NCI-H526 treated with DMSO at 0.1 percent for 48 hours (cell line): ENCODE measurements at regions not wholly inside any gene's neighbourhood (a gene's known extent, or its start where the extent isn't known, plus 50 kb on each side); places are given as distances from the start of the nearest gene placed in this dataset.

Experiments used
- DNase-seq: peaks from one replicate; lab custom pipeline; 2025; lab: John Stamatoyannopoulos, UW

DNA sequence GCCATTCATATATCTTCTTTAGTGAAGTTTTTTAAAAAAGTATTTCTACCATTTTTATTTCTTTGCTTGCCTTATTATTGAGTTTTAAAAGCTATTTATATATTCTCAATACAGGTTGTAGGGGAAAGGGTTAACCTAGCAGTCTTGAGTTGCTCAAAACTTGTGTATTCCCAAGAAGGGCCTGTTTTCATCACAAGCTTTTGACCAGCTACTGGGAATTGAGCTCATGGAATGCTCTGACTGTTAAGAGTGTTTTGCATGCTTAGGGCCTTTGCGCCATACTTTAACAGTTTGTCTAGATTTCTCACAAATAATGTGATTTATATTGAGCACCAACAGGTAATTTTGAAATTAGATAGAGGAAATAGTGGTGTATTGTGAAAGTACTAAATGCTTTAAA is 72.0 kb upstream of the CALCR start:
- no peak for DNase-seq

DNA sequence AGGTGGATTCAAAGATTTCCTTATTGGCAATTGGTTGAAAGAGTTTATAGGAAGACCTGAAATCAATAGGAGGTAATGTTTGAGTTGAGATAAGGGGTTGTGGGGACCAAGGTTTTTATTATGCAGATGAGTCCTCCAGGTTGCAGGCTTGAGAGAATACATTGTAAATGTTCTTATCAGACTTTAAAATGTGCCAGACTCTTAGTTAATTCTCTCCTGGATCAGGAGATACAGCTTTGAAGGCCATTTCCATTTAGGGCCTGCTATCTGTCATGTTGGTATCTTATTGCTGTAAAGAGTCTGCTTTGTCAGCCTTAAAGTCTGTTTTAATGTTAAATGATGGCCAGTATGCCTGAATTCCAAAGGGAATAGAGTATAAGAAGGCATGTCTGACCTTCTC is 61.8 kb upstream of the CALCR start:
- DNase-seq = no peak

DNA sequence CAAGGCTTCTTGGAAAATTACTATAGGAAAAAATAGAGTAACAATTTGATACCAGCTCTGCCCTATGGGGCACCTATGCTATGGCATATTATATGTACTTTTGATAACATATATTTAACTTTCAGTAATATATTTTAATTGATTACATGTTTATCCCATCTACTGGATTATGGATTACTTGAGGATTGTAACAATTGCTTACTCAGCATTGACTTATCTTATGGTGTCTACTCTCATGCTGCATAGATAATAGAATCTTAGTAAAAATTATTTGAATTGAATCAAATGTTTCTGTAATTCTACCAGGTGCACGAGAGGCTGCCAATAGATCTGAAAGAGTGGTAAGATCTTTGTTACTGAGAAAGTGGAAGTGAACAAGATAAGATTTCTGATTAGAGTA is 57.8 kb upstream of the CALCR start:
- no peak for DNase-seq

DNA sequence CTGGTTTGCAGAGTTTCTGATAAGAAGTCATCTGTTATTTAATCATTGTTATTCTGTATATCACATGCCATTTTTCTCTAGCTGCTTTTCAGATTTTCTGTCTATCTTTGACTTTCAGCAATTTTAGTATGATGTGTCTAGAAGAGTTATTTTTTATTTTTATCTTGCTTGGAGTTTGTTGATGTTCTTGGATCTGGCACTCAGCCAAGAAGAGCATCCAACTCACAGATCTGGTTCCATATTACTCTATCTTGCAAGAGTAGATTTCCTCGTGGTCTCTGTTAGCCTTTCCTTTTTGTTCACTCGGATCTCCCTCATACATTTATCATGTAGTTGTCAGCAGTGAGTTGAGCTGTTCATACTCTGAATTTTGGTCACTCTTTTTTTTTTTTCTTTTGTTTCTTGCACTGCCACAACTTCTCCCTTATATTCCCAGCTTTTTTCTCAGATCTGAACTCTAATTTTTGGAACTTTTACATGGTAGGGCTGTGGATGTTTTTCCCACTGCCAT is 54.8 kb upstream of the CALCR start:
- no peak for DNase-seq

DNA sequence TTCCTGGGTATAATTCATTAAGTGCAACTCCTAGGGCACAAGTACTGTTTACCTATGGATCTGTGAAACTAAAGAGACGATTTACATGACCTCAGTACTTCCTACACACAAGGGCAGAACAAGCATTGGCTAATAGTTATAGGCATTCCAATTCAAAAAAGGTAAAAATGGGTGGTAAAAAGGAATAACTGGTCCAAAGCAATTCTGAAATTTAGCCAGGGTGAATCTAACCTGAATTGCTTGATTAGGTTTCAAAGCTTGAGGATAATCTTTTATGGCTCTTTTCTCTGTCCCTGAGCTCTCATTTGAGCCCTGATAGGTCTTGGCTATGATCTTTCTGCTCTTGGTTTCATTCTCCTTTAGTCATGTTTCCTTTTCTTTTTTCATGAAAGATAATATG is 52.3 kb upstream of the CALCR start:
- no peak for DNase-seq
